H9 (cell line): ENCODE measurements at regions not wholly inside any gene's neighbourhood (a gene's known extent, or its start where the extent isn't known, plus 50 kb on each side); places are given as distances from the start of the nearest gene placed in this dataset.

ENCODE experiments used
- DNase-seq: peaks from one replicate; pipeline ENCODE4 v3.0.0-alpha.2; 2017
- H2AFZ ChIP-seq: one replicate; pipeline ENCODE4 v1.6.1; 2013; ENCODE audit warnings: mild to moderate bottlenecking, low read length, control low read depth, moderate library complexity
- H2AK5ac ChIP-seq: 2 replicates; pipeline ENCODE4 v1.6.1; 2013; ENCODE audit warnings: low read length, control low read depth, mixed read lengths; ENCODE audit not compliant: insufficient read length
- H2BK120ac ChIP-seq: one replicate; pipeline ENCODE4 v1.6.1; 2013; ENCODE audit warnings: low read depth, mild to moderate bottlenecking, low read length, control low read depth, inconsistent platforms; ENCODE audit not compliant: poor library complexity, severe bottlenecking
- H2BK12ac ChIP-seq: 2 replicates; pipeline ENCODE4 v1.6.1; 2013; ENCODE audit warnings: low read length, control low read depth, mixed read lengths, low read depth; ENCODE audit not compliant: insufficient read length
- H2BK15ac ChIP-seq: 2 replicates; pipeline ENCODE4 v1.6.1; 2013; ENCODE audit warnings: low read depth, low read length, control low read depth
- H2BK20ac ChIP-seq: one replicate; pipeline ENCODE4 v1.6.1; 2013; ENCODE audit warnings: low read depth, mild to moderate bottlenecking, low read length, control low read depth, inconsistent platforms; ENCODE audit not compliant: poor library complexity, severe bottlenecking
- H2BK5ac ChIP-seq: 2 replicates; pipeline ENCODE4 v1.6.1; 2013; ENCODE audit warnings: low read length, control low read depth, mixed read lengths; ENCODE audit not compliant: insufficient read length
- H3K14ac ChIP-seq: 2 replicates; pipeline ENCODE4 v1.6.1; 2013; ENCODE audit warnings: low read length, control low read depth; ENCODE audit not compliant: insufficient read depth
- H3K18ac ChIP-seq: 2 replicates; pipeline ENCODE4 v1.6.1; 2013; ENCODE audit warnings: low read depth, mild to moderate bottlenecking, mixed read lengths, low read length, control low read depth; ENCODE audit not compliant: insufficient read length
- H3K23ac ChIP-seq: 2 replicates; pipeline ENCODE4 v1.6.1; 2013; ENCODE audit warnings: low read length, control low read depth, mixed read lengths, low read depth; ENCODE audit not compliant: insufficient read length
- H3K23me2 ChIP-seq: 2 replicates; pipeline ENCODE4 v1.6.1; 2013; ENCODE audit warnings: low read depth, mild to moderate bottlenecking, mixed read lengths, low read length, control low read depth; ENCODE audit not compliant: insufficient read length, poor library complexity, severe bottlenecking
- H3K27ac ChIP-seq: 2 replicates; pipeline ENCODE4 v1.5.1; 2013; ENCODE audit warnings: low read length, control low read depth, mixed read lengths, low read depth; ENCODE audit not compliant: insufficient read length
- H3K27me3 ChIP-seq: 2 replicates; pipeline ENCODE4 v1.6.1; 2013; ENCODE audit warnings: low read length, control low read depth, inconsistent platforms; ENCODE audit not compliant: insufficient read depth
- H3K4ac ChIP-seq: 2 replicates; pipeline ENCODE4 v1.6.1; 2013; ENCODE audit warnings: low read depth, mild to moderate bottlenecking, control low read depth, inconsistent platforms, low read length, moderate library complexity
- H3K4me1 ChIP-seq: 2 replicates; pipeline ENCODE4 v1.6.1; 2013; ENCODE audit warnings: low read length, control low read depth, inconsistent platforms; ENCODE audit not compliant: insufficient read depth
- H3K4me2 ChIP-seq: 2 replicates; pipeline ENCODE4 v1.6.1; 2013; ENCODE audit warnings: low read length, control low read depth, mixed read lengths; ENCODE audit not compliant: insufficient read length, insufficient read depth
- H3K56ac ChIP-seq: 2 replicates; pipeline ENCODE4 v1.6.1; 2013; ENCODE audit warnings: low read depth, mild to moderate bottlenecking, mixed read lengths, low read length, control low read depth; ENCODE audit not compliant: insufficient read length
- H3K79me1 ChIP-seq: 2 replicates; pipeline ENCODE4 v1.6.1; 2013; ENCODE audit warnings: low read depth, mild to moderate bottlenecking, moderate library complexity, low read length, control low read depth, inconsistent platforms; ENCODE audit not compliant: insufficient read depth, poor library complexity, severe bottlenecking
- H3K79me2 ChIP-seq: 2 replicates; pipeline ENCODE4 v1.6.1; 2013; ENCODE audit warnings: low read length, control low read depth, inconsistent platforms; ENCODE audit not compliant: insufficient read depth
- H3K9ac ChIP-seq: 2 replicates; pipeline ENCODE4 v1.6.1; 2013; ENCODE audit warnings: low read length, control low read depth, mixed read lengths; ENCODE audit not compliant: insufficient read length; ENCODE audit errors: extremely low read depth
- H3K9me3 ChIP-seq: one replicate; pipeline ENCODE4 v1.6.1; 2013; ENCODE audit warnings: low read depth, low read length, inconsistent platforms; ENCODE audit not compliant: control insufficient read depth
- H3T11ph ChIP-seq: one replicate; pipeline ENCODE4 v1.6.1; 2013; ENCODE audit warnings: mild to moderate bottlenecking, low read length, control low read depth, inconsistent platforms
- H4K20me1 ChIP-seq: one replicate; pipeline ENCODE4 v1.6.1; 2013; ENCODE audit not compliant: control insufficient read depth, insufficient read length, insufficient read depth
- H4K5ac ChIP-seq: 2 replicates; pipeline ENCODE4 v1.6.1; 2013; ENCODE audit warnings: low read depth, mild to moderate bottlenecking, mixed read lengths, low read length, control low read depth; ENCODE audit not compliant: insufficient read length
- H4K8ac ChIP-seq: replicated peaks from 2 replicates; pipeline ENCODE4 v1.6.1; 2013; ENCODE audit warnings: low read length, control low read depth, mixed read lengths, low read depth; ENCODE audit not compliant: insufficient read length
- H4K91ac ChIP-seq: 2 replicates; pipeline ENCODE4 v1.6.1; 2013; ENCODE audit warnings: low read depth, mild to moderate bottlenecking, moderate library complexity, mixed read lengths, low read length, control low read depth; ENCODE audit not compliant: insufficient read length
- H3K27ac Mint-ChIP-seq, 3 experiments: 2 replicates in 2 of 3; 3 replicates in 1 of 3; pipeline ENCODE4 v1.8.0; 2020 to 2021; ENCODE audit warnings: mixed read lengths in 3 of 3, mild to moderate bottlenecking in 1 of 3, moderate library complexity in 1 of 3
- H3K27me3 Mint-ChIP-seq: 2 replicates; pipeline ENCODE4 v1.8.0; 2021; ENCODE audit warnings: low read depth, mild to moderate bottlenecking, moderate library complexity, mixed read lengths
- H3K36me3 Mint-ChIP-seq, 3 experiments: 2 replicates in 2 of 3; 3 replicates in 1 of 3; pipeline ENCODE4 v1.8.0; 2020 to 2021; ENCODE audit warnings: low read depth in 3 of 3, mixed read lengths in 3 of 3; ENCODE audit not compliant: insufficient read depth in 1 of 3
- H3K4me1 Mint-ChIP-seq, 2 experiments: 2 replicates each; pipeline ENCODE4 v1.8.0; 2020; ENCODE audit warnings: mixed read lengths in 2 of 2
- H3K4me3 Mint-ChIP-seq, 2 experiments: 2 replicates in 1 of 2; 3 replicates in 1 of 2; pipeline ENCODE4 v1.8.0; 2020 to 2021; ENCODE audit warnings: mild to moderate bottlenecking in 2 of 2, mixed read lengths in 2 of 2, moderate library complexity in 1 of 2
- H3K9me3 Mint-ChIP-seq, 2 experiments: 2 replicates in 1 of 2; 3 replicates in 1 of 2; pipeline ENCODE4 v1.8.0; 2020; ENCODE audit warnings: mild to moderate bottlenecking in 2 of 2, mixed read lengths in 2 of 2, moderate library complexity in 1 of 2
- WGBS: extraction: QIAGEN DNeasy Blood & Tissue Kit; methylation state at CpG from one replicate; pipeline ENCODE4 v1.1.7; 2013; ENCODE audit warnings: missing lambda C conversion rate, low lambda C conversion rate, mixed read lengths; ENCODE audit not compliant: insufficient read length; ENCODE audit errors: extremely low coverage; 5-methylcytosine and 5-hydroxymethylcytosine counted together
- TF ChIP-seq, protein P1 (sequence below): fragments of 200-600 bp; sonication (generic); conservative IDR thresholded peaks from 3 replicates; pipeline ENCODE4 v1.8.0; 2021; ENCODE audit warnings: antibody characterized with exemption, mild to moderate bottlenecking

DNA sequence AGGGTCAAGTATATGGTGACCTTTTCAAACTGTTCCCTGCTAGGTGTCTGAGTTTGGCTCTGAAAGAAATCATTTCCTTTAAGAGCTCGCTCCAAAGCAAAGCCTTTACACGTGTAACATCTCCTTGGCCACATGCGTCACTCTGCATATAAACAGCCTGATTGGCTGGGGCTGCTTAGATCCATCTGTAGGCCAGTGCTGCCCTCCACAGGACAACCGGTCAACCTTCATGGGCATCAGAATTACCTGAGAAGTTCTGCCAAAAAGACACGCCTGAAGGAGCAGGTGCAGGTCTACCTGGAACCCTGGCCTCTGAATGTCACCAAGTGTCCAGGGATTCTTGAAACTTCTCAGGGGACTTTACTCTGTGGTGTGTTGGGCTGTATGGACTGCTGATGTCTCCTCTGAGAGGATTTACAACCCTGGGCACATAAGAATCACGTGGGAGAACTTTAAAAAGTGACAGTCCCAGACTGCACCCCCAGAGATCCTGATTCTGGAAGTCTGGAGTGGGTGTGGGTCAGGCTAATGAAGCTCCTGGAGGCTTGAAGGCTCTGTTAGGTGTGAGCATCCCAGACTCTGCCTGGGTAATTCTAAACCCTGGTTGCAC is 497.6 kb downstream of the GADD45G start:
- H3K9me3 Mint-ChIP-seq, result no peaks in the 10 kb centered on the region
- peak; percentile 90 for DNase-seq
- no peaks in the 10 kb centered on the region for H3K9me3 ChIP-seq
- TF ChIP-seq, protein P1, sequence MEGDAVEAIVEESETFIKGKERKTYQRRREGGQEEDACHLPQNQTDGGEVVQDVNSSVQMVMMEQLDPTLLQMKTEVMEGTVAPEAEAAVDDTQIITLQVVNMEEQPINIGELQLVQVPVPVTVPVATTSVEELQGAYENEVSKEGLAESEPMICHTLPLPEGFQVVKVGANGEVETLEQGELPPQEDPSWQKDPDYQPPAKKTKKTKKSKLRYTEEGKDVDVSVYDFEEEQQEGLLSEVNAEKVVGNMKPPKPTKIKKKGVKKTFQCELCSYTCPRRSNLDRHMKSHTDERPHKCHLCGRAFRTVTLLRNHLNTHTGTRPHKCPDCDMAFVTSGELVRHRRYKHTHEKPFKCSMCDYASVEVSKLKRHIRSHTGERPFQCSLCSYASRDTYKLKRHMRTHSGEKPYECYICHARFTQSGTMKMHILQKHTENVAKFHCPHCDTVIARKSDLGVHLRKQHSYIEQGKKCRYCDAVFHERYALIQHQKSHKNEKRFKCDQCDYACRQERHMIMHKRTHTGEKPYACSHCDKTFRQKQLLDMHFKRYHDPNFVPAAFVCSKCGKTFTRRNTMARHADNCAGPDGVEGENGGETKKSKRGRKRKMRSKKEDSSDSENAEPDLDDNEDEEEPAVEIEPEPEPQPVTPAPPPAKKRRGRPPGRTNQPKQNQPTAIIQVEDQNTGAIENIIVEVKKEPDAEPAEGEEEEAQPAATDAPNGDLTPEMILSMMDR, result peak; percentile 90
- H3K27ac Mint-ChIP-seq, result 0 out of 7 replicates have a peak overlapping the region, but pooled peaks of 1 of the 3 experiments have one; percentile 29
- no peak overlapping the region for H3K56ac ChIP-seq
- H2BK5ac ChIP-seq, result no peak overlapping the region
- H3K27me3 Mint-ChIP-seq, result no peaks in the 10 kb centered on the region
- H3K18ac ChIP-seq, result no peak overlapping the region
- H3K14ac ChIP-seq, result no peak overlapping the region
- no CpG with 5 or more reads among the region's 6 CpGs for WGBS
- peaks cover 2 to 3% of the 10 kb centered on the region in 2 experiments; a peak in 2 of 4 replicates for H3K4me1 Mint-ChIP-seq
- no peak overlapping the region for H3K4me2 ChIP-seq
- H3K4me3 Mint-ChIP-seq, result no peak overlapping the region
- H2AFZ ChIP-seq, result no peak overlapping the region
- H3T11ph ChIP-seq, result no peak overlapping the region
- no peaks in the 10 kb centered on the region for H3K23me2 ChIP-seq
- no peaks in the 10 kb centered on the region for H3K4me1 ChIP-seq
- H2BK15ac ChIP-seq, result no peak overlapping the region
- no peak overlapping the region for H3K27ac ChIP-seq
- no peak overlapping the region for H2AK5ac ChIP-seq
- H3K79me1 ChIP-seq, result no peaks in the 10 kb centered on the region
- no peak overlapping the region for H2BK120ac ChIP-seq
- H3K36me3 Mint-ChIP-seq, result no peaks in the 10 kb centered on the region
- H3K23ac ChIP-seq, result no peak overlapping the region
- no peak overlapping the region for H2BK20ac ChIP-seq
- no peaks in the 10 kb centered on the region for H3K27me3 ChIP-seq
- H4K91ac ChIP-seq, result no peak overlapping the region
- H2BK12ac ChIP-seq, result no peak overlapping the region
- no peak overlapping the region for H4K8ac ChIP-seq
- H3K79me2 ChIP-seq, result no peaks in the 10 kb centered on the region
- no peak overlapping the region for H3K9ac ChIP-seq
- no peak overlapping the region for H4K5ac ChIP-seq
- no peaks in the 10 kb centered on the region for H4K20me1 ChIP-seq
- no peak overlapping the region for H3K4ac ChIP-seq
